Right renal pelvis (tissue), 4 donors: ENCODE measurements at regions not wholly inside any gene's neighbourhood (a gene's known extent, or its start where the extent isn't known, plus 50 kb on each side); places are given as distances from the start of the nearest gene placed in this dataset.
"Not testable (repeated sequence)": the region's sequence is repeated elsewhere in the genome, so short reads cannot be mapped to it uniquely, and the experiment has no call there.

Experiments
- DNase-seq, 4 donors: peaks; one replicate each; pipeline ENCODE4 v3.0.0-alpha.2; 2013; ENCODE audit warnings: low read depth in 4 of 4, low spot score in 3 of 4, missing footprints in 1 of 4

DNA sequence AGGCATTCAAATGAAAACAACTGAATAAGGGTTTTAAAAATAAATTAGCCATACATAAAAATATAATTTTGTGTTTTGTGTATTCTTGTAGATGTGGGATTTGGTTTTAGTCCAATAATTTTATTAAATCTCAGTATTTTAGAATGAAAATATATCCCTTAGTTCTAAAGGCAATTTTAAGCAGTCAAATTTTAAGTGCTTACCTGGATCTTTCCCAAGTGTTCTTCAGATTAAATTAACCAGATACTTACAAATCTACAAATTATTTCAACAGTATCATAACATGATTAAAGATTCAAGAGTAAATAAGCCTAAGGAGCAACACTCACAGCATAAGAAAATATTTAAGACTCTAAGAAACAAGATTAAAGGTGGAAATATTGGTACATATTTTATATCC lies 275.0 kb upstream of the RBMS3 start:
- no peak for DNase-seq

DNA sequence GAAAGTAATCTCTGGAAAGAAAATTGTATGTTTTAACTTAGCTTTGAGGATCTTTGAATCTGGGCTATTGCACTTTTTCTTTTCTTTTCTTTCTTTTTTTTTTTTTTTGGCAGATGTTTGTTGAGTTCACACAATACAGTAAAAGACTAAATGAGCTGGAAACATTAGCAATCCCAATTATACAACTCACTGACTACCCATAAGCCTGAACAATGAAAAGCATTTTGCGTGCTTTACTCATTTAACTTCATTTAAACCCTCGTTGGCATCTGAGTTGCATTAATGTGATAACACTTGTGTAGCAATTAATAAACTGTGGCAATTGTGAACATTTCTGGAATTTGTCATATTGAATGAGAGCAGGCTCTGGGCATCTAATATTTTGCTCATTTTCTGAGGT lies 269.4 kb upstream of the RBMS3 start:
- no peak for DNase-seq

DNA sequence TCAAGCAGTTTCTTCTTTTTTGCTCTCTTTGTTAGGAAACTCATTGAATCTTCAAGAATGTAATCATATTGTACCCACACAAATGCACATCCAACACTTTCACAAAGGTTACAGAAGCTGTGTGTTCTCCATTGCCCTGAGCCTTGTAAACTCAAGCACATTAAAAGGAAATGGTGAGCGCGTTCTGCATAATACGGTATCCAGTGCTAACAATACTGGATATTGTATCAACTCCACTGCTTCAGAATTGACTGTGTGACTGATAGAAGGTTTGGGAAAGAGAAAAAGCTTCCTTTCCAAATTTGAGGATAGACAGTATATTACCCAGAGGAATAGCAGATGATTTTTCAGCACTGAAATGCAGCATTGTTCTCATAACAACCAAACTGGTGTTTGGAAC lies 268.9 kb upstream of the RBMS3 start:
- DNase-seq: no peak

DNA sequence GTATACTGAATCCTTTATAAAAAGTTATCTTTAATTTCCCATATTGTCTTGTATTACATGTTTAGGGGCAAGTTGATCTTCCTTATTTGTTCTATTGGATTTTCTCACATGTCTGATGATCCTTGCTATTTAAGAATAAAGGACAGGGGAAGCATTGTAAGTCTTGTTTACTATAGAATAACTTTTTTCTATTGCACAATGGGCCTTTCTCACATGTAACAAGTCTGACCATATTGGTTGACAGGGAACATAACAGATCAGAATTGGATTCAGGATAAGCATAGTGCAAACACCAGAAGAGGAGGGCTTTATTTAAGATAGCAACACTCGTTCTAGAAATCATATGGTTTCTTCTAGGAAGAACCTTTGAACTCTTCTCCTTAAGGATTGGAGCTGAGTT lies 257.9 kb upstream of the RBMS3 start:
- DNase-seq: no peak

DNA sequence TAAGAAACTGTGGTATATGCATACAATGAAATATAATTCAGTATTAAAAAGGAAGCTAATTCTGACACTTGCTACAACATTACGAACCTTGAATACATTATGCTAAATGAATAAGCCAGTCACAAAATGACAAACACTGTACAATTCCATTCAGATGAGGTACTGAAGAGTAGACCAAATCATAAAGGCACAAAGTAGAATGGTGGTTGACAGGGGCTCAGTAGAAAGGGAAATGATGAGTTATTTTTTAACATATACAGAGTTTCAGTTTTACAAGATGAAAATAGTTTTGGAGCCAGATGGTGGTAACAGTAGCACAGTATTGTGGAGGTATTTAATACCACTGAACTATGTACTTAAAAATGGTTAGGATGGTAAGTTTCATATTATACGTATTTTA lies 254.6 kb upstream of the RBMS3 start:
- no peak for DNase-seq

DNA sequence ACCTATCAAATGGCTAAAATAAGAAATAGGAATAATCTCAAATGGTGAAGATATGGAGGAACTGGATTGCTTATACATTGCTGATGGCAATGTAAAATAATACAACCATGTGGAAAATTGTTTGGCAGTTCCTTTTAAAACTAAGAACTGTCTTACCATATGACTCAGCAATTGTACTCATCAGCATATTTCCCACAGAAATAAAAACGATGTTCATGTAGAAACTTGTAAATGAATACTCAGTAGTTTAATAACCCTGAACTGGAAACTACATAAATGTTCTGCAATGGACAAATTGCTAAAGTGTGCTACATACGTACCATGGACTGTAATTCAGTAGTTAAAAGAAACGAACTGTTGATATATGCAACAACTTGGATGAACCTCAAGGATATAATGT lies 253.9 kb upstream of the RBMS3 start:
- no peak for DNase-seq

DNA sequence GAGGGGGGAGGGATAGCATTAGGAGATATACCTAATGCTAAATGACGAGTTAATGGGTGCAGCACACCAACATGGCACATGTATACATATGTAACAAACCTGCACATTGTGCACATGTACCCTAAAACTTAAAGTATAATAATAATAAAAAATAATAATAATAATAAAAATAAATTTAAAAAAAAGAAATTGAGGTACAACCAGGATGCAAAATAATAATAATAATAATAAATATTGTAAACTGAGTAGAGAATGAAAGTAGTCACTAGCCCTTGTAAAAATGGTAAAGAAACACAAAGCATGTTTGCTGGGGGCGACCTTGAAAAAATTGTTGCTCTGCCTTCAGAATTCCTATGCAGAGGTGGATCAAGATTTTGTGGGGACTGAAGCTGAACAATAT lies 249.7 kb upstream of the RBMS3 start:
- not testable (repeated sequence) for DNase-seq

DNA sequence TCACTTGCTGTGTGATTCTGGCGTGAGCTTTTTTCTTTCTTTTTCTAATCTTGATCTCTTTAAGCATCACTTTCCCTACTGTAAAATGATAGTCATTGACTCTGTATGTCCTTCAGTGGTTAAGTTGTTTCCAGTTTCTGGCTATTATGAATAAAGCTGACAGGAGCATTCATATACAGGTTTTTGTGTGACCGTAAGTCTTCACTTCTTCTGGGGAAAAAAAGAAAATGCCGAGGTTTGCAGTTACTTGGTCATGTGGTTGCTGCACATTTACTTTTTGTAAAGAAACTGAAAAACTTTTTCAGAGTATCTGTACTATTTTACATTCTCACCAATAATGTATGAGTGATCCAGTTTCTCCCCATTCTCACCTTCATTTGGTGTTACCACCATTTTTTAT lies 247.4 kb upstream of the RBMS3 start:
- no peak for DNase-seq

DNA sequence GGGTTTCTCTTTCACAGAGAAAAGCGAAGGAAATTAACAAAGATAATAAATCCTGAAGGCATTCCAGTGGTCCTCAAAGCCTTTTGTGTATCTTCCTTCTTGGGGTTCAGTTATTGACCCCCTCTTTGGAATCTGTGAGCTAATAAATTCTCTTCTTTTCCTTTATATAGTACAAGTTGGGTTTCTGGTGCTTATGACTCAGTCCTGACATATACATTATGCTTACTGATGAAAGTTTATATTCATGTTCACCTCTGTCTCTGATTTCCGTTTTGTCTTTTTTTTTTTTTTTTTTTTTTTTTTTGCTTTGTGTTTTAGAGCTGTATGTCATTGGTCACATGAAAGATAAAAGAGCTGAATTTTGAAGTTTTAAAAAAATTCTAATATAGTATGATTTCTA lies 230.7 kb upstream of the RBMS3 start:
- no peak for DNase-seq

DNA sequence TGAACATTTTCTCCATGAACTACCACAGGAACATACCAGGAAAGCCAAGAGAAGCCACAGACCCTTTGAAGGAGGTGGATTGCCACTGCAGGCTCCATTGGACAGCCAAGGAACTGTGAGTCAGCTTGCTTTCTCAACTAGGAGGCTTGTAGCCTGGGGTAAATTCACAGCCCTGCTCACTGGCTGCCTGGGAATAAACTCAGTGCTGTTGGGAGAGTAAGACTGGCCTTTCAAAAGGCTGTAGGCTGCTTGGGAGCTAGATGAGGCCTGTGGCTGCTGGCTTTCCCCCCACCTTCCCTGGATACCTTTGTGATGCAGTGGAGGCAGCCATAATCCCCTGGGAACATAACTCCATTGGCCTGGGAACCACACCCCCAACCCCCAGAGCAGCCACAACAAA lies 223.5 kb upstream of the RBMS3 start:
- DNase-seq: no peak

DNA sequence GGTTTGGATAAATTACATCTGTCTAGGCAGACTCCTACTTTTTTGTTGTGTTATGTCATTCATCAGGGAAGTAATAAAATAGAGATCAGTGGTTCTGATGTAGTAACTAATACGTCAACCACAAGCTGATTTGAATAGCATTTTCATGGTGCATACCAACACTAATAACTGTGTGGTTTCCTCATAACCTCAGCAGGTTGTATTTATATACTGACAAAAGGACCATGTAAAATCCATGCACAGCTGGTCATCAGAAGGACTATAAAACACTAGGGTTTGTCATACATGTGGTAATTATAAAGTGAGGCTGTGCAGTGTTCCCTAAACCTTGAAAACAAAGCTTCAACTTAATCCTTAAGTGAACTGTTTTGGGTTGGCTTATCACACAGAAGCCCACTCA lies 216.8 kb upstream of the RBMS3 start:
- DNase-seq: no peak

DNA sequence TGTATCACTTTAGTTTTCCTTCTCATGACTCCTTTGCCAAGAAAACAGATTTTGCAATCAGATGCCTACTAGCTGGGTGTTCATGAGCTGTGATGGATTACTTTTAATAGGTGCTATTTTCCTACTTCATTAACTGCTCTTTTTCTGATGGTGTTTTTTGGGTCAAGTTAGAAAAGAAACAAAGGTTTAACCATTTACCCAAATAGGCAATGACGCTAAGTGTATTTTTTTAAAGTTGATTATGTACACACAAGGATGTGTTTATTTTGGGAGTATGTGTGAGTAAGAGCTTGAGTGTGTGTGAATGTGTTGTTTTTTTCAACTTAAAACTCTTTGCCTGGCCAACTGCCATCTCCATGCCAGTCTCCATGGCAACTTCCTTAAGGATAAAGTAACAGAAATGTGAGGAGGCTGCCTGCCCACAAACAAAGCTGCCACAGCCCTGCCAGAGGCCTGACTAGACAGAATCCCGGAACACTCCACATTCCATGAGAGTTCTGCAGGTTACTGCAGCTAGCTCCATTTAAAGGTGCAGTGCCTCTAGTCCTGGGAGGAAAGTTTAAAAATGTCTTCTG lies 215.6 kb upstream of the RBMS3 start:
- DNase-seq: peak; percentile 50 to 70 (median 69)

DNA sequence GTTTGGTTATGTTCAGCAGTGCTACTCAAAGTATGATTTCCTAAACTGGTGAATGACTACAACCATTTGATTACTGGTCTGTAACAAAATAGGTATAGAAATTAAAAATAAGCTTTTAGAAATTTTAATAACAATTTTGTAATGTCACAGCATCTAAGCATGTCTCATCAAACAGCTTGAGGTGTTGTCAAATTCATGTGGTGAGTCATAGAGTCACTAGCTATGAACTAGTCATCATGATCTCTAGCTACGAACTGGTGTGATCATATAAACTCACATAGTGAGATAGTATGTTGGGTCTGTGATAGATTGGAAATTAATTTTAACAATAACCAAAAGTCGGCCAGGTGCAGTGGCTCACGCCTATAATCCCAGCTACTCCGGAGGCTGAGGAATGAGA lies 213.9 kb upstream of the RBMS3 start:
- DNase-seq: no peak

DNA sequence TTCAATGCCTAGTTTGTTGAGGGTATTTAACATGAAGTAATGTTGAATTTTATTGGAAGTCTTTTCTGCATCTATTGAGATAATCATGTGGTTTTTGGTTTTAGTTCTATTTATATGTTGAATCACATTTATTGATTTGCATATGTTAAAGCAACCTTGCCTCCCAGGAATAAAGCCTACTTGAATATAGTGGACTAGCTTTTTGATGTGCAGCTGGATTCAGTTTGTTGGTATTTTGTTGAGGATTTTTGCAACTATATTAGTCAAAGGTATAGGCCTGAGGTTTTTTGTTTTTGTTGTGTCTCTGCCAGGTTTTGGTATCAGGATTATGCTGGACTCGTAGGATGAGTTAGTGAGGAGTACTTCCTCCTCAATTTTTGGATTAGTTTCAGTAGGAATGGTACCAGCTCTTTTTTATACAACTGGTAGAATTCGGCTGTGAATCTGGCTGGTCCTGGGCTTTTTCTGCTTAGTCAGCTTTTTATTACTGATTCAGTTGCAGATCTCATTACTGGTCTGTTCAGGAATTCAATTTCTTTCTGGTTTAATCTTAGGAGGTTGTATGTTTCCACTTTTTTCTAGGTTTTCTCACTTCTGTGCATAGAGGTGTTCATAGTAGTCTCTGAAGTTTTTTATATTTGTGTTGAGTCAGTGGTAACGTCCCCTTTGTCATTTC lies 209.8 kb upstream of the RBMS3 start:
- DNase-seq: no peak

DNA sequence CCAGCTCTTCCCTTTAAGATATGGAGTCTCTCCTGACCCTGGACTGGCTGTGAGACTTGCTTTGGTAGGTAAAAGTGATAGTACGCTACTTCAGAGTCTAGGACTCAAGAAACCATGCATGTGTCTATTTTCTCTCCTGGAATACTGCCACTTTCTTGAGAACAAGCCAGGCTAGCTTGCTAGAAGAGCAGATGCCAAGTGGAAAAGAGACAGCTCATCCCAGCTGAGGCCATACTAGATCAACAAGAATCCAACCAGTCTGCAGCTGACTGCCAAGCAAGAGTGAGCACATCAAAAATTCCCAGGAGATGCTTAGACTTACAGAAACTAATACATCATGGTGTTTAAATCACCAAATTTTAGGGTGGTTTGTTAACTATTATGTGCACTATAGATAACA lies 208.3 kb upstream of the RBMS3 start:
- no peak for DNase-seq

DNA sequence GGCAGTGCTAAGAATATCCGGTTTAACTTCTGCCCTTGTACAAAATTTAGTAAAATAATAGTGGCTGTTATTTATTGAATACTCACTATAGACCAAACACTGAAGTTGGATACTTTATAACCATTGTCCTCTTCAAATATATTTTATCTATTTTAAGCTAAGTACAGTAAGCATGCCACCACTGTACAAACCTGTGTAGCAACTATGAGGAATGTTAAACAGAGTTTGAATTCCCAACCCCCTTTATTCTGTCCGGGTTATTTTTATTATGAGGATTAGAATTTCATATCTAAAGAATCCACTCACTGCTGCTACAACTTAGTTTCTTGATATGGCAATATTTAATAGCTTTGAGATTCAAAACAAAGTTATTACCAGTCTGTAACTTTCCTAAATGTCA lies 203.5 kb upstream of the RBMS3 start:
- no peak for DNase-seq

DNA sequence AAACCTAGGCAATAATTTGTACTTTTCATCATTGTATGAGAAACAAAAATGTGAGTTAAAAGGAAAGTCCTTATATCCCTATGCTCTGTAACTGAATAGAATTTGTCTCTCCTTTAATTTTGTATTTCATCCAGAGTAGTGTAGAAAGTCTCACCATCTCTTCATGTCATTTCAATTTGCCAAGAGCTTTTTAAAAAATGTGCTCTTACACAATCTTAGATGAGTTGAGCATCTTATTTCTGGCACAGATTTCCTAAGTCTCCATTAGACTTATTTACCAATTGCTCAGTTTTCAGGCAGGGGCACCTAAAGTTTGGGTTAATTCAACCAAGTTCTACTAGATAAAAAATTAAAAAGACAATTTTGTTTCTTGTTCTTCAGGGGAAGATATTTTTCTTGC lies 201.5 kb upstream of the RBMS3 start:
- DNase-seq: no peak

DNA sequence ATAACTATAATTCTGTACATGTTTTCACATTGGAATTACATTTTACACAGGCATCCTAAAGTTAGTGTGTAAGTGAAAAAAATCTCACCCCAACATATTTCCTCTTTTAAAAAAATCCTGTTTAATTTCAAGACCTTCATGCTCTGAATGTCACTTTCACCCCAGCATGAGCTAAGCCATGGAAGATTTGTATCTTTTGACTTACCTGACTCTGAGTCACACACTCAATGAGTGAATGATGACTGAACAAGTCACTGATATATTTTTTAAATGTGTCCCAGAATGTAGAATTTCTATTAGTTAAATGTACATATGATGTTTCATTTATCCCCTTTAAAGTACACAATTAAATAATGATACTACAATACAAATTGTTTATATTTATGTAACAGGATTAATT lies 199.9 kb upstream of the RBMS3 start:
- no peak for DNase-seq

DNA sequence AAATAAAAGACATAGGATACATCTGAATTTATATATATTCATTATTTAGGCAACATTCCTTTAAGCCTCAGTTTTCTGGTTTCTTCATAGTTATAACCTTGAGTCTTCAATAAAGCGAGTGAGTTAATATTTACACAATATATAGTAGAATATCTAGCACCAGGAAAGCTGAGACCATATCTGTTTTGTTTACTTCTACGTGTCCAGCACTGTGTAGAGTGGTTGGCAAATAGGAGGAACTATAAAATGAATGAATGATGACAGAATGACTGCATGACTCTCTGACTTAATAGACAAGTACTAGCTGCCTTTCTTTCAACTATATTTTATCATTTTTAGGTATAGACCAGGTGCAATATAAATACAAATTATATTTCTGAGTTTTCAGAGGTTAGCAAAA lies 197.8 kb upstream of the RBMS3 start:
- no peak for DNase-seq

DNA sequence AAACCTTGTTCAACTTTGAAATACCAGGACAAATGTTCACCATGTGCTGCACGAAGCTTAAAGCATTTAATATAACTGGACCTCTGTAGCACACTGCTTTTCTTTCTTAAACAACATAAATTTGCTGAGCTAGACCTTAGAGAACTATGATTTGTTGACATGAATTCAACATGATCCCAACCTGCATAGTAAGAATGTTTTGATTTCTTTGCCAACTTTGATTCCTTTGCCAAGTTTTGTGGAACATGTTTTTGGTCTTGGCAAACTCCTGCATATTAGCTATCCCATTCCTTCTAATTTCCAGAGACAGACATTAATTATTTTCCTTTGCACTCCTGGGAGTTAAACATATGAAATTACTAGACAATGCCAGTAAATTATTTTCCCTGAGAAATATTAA lies 197.2 kb upstream of the RBMS3 start:
- no peak for DNase-seq

DNA sequence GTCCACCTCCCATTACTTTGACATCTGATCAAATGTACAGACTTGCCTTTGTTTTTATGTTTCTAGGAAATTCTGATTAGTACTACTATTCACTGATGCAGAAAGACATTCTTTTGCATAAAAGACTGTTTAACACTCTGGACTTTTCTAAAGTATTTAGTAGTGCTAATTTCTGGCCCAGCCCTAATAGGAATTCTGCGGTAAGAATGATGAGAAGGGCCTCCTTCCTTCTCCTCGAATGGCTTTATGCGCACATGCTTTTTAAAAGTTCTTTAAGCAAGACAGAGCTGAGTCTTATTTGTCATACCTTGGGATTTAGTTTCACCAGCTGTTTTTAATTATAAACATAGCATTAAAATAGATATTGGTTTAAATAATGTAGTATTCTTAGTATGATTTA lies 192.3 kb upstream of the RBMS3 start:
- DNase-seq: no peak

DNA sequence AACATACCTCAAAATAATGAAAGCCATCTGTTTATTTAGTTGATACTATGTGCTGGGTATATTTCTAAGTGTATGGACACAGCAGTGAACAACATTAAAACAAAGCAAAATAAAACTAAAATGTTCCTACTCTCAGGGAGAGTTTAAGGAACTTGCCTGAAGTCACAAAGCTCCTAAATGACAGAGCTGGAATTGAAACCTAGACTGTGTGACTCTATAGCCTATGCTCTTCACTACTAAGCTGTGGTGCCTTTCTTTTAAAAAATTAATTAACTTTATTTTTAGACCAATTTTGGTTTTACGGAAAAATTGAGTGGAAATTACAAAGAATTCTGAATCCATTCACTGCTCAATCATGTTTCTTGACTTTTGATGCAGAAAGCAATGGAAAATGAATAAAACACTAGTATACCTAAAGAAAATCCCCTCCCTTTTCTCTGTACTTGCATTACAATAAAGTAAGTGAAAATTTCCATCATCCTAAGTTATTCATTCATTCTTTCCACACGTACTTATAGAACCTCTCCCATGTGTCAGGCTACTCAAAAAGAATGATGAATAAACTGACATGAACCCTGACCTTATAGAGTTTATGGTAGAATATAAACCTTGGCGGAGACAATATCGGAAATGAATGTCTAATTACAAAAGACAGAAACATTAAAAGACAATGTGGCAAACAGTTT lies 189.8 kb upstream of the RBMS3 start:
- no peak for DNase-seq
